Ramos (cell line): ENCODE measurements at regions not wholly inside any gene's neighbourhood (a gene's known extent, or its start where the extent isn't known, plus 50 kb on each side); places are given as distances from the start of the nearest gene placed in this dataset.

Experiments
- in situ Hi-C: fragments of 300-500 bp; cut with MboI; formaldehyde crosslinking; loops from one replicate; pipeline ENCODE4 v1.14.3; 2022; ENCODE audit warnings: low sequenced_read_pairs; ENCODE audit not compliant: unreplicated experiment

DNA sequence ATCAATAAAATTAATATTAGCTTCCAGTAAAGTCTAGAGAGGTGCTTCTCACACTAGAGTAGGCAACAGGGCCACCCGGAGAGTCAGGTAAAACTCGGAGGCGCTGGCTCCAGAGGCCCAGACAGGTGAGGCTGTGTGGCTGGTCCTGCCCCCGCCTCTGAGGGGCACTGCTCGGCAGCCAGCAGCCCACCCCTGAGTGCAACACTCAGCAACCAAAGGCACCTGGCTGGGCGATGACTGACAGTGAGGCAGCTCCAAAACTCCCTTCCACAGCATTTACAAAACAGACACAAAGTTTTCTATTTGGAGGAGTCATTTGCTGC is 138.8 kb upstream of the ID2 start:
- in situ Hi-C loops, result no loop called here

DNA sequence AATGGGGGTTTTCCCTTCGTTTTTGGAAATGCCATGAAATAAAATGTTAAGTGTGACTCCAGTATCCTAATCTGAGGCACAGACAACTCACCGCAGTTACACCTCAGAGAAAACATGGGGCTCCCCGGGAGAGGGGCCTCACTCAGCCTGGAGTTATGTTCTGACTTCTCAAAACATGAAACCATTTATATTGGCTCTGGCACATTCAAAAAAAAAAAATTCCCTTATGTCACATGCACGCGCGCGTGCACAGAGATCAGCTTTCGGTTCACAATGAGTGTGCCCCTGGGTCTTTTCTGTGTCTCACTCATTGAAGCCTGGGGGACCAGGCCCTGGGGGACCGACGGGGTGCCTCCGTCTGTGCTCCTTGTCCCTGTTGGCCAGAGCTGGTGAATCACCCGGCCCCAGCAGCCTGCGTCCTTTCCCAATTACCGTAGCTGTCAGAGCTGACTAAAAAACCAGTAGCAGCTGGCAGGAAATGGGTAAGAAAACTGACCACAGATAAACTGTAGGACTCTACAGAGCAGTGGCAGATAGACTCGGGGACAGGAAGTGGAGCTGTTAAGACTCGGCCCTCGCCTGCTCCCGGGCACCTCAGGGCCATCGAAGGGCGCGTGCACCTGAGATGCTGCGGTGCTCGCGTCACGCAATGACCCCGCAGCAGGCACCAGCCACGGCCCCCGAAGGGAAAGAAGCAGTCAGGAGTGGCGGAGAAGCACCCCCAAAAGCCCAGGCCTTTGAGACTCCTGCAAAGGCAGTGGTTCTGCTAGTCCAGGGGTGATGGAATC is 138.3 kb upstream of the ID2 start:
- in situ Hi-C loops, result no loop called here

DNA sequence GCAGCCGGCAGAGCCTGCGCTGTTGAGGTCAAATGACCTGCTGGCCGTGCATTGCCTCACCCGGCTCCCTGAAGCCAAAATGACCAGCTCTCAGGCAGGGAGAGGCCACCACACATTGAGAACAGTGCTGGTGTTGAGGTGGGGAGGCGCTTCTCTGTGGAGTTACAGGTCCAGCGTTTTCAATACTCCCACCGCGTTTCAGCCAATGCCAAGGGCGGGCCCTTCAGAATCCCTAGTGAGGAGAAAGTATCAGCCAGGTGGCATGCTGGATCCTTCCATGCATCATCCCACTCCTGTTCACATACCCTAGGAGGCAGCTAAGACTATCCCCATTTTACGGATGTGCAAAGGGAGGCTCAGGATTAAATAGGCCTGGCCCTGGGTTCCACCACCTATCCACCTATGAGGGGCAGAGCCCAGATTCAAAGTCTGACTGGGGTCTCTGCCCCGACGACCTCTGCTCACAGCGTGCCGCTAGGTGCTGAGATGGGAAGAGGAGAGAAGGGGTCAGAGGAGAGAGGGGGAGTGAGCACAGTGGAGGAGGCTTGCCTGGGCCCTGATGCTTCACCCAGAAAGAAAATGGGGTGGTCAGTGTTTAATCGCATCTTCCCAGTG is 137.6 kb upstream of the ID2 start:
- in situ Hi-C loops, result no loop called here

DNA sequence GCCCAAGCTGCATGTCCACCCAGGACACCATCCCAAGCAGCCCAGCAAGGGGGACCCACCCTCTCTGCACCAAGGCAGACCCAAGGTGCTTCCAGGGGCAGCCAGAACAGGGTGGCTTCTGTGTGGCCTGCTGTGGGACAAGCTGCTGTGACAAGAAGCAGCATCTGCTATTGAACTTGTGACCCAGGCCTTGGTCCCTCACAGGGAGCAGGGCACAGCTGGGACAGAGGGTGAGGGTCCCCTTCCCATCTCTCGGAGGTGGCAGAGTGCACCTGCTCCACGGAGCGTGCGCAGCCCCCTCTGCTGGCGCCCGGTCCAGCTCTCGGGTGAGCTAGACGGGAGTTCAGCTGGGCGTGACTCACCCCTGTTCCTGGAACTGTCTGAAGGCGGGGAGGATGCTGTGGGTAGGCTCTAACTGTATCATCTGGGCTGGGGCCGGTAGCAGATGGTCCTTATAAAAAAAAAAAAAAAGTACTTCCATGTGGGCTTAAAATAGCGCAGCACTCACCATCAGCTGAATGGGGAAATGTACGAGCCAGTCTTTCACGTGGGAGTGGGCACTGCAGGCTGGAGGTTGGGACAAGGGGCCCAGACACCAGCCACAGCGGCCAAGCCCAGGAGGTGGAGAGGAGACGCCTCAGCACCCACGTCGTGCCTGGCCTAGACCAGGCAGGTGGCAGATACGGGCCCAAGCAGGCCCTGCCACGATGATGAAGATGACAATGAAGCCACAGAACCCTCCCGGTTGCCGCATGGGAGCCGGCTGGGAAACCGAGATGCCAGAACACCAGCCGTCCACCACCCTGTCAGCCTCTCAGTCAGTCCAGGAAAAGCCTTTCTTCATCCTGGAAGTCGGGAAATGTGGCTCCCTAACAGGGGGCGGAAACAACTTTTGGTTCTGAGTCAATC is 136.8 kb upstream of the ID2 start:
- in situ Hi-C loops, result no loop called here

DNA sequence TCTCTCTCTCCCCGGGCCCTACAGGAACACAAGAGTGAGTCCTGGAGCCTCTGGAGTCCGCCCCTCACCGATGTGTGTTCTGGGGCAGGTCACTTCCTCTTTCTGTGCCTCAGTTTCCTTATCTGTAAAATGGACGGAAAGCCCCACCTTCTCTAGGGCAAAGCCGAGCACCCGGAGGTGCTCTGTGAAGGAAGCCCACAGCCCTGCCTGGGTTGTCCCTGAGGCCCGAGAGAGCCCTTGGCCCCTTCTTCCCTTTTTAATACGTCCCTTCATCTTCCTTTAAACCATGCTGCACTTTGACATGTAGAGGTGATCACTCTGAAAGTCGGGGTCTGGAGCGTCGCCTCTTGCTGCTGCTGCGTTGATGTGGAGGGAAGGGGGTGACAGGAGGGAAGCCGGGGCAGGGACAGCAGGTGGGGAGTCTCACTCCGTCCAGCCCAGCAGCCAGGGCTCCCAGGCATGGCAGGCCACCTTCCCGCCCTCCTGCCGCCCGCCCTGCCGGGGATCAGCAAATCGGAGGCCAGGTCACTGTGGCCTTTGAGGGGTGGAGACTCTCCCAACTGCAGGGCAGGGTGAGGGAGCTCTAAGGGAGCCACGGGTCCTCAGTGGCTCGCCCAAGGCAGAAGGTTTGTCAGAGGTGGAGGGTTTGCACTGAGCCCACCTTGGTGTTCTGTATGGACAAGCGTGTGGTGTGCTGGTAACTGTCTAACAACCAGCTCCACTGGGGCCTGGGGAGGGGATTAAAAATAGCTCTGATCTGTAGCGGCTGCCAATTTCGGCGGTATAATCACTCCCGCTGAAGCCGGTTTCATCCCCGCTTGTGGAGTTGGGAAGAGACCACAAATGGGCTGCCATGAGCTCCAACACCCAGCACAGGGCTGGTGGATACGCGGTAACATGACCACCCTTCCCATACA is 135.9 kb upstream of the ID2 start:
- in situ Hi-C loops, result no loop called here

DNA sequence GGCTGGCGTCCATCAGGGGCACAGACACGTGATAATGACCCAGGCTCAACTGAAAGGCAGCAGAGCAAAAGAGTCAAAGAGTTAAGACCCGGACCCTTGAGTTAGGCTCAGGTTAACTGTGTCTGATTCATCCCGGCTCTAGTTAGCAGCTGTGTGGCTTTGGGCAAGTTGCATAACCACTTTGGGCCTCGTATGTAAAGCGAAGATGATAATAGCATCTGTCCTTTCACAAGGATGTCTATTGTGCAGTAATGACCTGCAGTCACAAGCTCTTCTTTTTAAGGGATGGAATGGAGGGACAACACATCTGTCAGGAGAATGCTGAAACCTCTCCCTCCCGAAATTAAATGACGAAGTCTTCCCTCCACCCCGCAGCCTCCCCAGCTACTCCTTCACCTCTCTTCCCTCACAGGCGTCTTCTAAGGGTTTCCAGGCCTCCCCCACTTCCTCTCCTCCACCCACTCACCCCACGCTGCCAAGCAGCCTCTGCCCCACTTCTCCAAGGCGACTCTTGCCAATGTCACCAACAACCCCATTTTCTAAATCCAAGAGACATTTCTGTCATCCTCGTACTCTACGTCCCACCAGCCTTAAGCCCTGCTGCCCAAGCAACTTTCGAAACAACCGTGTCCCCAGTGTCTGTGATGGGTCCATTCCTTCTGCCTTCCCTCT is 135.1 kb upstream of the ID2 start:
- in situ Hi-C loops, result no loop called here

DNA sequence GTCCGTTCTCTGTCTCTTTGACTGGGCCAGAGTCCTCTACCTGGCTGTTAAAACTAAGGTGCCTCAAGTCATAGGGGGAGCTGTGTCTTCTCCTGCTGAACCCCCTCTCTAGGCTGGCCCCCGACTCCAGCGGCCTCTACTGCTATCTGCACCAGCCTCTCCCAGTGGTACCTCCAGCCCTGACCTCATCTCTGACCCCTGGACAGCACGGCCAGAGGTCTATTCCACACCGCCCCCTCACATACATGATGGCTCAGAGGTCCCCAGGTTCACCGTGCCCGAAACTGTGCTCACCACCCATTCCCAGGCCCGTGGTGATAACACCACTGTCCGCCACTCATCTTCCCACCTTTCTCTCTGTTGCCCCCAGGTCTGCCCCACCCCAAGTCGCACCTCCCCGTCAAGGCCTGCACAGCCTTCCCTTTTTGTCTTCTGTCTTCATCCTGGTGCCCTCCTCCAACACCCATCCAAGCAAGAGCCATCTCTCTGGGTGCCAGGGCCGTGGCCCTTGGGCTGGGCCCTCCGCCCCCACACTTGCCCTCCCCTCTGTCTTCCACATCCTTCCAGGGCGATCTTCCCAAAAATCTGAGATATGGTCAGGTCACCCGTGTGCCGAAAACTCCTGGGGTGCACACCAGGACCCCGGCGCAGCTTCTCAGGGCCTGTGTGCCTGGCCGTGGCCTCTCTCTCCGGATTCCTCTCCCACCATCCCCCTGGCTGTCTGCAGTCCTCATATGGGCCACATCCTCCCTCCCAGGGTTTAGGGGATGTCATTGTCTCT is 134.4 kb upstream of the ID2 start:
- in situ Hi-C loops, result no loop called here

DNA sequence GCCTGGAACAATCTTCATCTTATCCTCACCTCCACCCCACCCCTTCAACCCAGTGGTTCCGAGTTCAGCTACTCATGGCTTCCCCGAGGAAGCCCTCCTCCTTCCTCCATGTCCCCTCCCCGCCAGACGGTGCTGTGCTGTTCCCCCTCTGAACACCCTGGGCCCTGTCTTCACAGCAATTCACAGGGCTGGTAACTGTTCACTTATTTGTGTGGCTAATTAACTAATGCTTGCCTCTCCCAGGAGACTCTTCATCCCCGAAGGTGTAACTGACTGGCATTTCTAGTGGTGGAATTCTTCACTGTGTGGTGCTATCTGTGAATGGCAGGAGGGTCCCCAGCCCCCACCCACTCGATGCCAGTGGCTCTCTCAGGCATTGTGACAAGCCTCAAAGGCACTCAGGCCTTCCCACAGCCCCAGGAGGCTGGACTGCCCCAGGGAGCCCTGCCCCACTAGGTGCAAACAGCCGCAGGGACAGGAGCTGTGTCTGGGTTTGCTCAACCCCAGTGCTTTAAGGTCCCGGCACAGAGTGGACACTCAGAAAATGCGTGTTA is 133.7 kb upstream of the ID2 start:
- in situ Hi-C loops, result no loop called here

DNA sequence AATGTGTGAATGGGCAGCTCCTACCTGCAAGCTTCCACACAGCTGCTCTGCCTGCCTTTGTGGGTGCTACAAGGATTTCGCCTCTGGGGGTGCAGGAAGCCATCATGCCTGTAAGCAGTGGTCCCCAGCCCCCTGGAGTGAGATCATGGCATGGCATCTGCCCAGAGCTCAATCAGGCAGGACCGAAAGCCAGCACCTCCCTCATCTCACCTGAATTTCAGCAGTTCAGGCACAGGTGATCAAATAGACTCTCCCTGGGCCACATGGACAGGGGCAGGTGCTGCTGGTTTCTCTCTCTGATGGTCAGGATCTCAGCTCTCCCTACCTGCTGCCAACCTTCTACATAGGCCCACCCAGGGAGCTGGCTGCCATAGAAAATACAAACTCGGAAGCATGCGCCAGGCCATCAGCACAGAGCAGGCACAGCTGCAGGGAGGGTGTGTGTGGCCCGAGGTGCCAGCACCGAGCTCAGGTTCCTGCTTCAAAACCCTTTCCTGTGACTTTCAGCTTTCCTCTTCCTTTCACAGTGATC is 133.2 kb upstream of the ID2 start:
- in situ Hi-C loops, result no loop called here

DNA sequence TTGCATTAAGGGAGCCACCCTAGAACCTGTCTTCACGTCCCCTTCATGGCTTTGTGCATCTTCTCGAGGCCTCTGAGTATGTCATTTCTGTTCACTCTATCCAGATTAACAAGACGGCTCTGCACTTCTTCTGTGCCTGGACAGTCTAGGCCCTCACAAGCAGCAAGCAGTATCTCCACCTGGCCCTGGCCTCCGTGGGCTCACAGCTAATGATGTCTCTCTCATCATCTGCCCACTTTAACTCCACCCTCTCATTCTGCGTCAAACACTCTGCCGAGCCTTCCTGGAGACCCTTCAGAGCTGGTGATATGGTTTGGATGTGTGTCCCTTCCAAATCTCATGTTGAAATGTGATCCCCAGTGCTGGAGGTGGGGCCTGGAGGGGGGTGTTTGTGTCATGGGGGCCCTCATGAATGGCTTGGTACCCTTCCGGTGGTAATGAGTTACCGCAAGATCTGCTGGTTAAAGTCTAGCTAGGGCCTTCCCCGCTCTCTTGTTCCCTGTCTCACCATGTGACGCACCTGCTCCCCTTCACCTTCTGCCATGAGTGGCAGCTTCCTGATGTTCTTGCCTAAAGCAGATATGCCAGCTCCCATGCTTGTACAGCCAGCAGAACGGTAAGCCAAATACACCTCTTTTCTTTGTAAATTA is 132.5 kb upstream of the ID2 start:
- in situ Hi-C loops, result no loop called here

DNA sequence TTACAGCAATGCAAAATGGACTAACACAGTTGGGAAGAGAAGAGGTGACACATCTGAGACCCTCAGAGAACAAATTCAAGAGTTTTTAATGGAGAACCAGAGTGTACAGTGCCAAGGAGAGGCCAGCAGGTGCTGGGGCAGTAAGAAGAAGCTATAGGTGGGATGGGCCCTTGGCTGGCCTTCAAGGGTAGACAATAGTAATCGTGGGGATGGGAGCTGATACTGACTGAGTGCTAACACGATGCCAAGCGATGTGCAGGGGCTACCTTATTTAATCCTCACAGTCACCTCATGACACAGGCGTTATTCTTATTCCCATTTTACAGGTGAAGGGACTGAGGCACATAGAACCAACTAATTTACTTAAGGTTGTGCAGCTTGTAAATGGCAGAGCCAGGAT is 131.9 kb upstream of the ID2 start:
- in situ Hi-C loops, result no loop called here

DNA sequence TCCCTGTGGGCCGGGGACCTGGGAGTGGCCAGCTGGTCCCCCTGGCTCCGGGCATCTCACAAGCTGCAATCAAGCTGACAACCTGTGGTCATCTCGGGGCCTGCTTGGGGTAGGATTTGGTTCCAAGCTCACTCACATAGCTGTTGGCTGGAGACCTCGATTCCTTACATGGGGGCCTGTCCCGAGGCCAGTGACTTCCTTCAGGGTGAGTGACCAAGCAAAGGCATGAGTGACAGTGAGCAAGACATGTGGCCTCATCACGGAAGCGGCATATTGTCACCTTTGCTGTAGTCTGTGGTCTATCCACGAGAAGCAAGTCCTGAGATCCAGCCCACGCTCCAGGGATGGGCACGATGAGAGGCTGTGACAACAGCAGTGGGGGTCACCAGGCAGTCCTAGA is 131.4 kb upstream of the ID2 start:
- in situ Hi-C loops, result no loop called here

DNA sequence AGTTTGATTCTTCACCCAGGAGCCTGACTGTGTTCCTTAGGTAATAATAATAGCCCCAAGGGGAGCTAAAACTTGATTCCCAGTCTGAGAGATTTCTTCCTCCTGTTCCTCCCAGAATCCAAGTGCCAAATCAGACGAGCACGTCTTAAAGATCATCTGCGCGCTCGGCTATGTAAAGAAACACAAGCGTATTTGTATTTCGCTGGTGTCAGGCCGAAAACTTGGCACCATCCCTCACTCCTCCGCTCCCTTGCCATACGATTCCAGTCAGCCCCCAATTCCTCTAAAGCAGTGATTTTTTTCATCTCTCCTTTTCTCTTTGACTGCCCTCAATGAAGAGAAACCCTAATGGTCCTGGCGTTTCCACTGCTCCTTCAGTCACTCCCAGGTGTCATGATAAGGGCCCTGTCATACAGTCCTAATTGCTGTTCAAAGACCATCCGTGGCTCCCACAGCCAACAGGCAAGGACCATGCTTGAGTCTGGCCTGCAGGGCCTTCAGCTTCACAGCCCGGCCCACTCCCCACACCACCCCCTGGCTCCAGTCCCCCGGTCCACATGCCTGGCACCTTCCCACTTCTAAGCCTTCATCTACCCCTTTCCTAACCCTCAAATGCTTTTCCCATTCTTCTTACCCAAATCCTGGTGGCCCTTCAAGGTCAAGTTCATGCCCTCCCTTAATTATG is 130.8 kb upstream of the ID2 start:
- in situ Hi-C loops, result no loop called here

DNA sequence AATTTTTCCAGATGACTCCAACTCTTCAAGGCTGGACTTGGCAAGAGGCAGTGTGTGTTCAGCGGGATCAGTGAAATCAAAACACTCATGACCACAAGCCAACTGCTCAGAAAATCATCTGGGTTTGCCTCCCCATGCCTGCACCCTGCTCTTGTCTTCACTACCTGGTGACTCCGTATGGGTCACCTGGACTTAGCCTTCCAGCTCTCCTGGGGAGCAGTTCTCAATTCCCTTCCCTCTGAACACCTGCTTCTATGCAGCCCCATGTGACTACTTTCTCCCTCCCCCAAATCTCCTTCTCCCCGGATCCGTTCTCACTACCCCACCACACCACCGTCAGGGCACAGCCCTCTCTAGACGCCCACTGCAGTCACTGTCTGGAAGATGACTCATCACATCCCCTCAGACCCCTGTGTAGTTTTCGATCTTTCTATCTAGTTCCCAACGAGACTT is 130.2 kb upstream of the ID2 start:
- in situ Hi-C loops, result no loop called here

DNA sequence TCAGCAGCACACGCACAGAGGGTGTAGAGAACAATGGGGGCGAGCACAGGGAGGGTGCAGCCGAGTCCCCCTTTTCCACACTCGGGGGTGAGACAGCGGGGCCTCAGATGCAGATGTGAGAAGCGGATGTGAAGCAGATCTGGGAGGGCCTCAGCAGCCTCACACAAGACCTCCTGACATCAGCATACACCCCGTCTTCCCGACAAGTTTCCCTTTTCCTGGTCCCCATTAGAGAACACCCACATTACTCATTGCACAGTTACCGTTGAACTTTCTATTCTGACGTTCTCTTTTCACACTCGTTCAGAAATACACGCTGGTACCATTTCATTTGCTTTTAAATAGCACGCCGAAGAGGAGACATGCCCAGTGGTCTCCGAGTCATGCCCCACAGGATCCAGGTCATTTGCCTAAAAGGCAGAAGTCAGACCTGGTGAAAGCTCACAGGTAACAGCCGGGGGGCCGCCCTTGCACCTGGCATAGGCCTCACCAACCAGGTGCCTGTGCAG is 129.5 kb upstream of the ID2 start:
- in situ Hi-C loops, result no loop called here

DNA sequence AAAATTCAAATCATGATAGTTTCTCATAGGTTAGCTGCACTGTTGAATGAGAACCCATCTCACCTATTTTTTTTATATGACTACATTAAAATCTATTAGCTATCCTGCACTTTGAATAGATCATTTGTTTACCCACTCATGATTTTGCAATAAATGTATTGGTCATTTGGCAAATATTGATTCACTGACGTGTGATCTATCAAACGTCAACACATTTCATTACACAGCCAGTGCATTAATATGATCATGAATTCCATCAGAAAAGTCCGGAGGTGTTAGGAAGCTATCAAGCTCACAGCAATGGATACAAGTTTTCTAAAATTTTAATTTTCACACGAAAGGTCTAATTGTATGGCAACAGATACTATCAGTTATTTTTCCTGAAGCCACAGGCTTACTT is 128.2 kb upstream of the ID2 start:
- in situ Hi-C loops, result no loop called here

DNA sequence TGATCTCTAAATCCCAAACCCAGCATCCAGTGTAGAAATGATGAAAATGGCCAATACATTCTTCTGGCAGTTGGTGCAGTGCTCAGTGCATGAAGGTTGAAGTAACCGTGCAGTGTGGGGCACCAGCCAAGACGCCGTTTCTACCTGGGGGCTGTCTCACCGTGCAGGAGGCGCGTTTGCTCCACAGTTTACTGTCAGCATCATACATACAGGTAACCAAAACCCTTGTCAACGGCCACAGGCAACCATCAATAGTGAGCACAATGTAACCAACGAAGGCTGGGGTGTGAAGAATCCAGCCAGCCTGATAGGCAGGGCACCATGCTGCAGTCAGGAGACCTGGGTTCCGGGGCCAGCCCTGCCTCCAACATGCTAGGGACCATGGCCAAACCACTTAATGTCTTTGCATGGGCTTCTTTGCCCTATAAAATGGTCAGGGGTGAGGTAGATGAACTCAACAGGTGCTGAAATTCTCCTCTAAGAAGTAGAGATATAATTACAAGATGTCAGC is 127.5 kb upstream of the ID2 start:
- in situ Hi-C loops, result no loop called here
